Tibial artery (tissue), 4 donors: ENCODE measurements at regions not wholly inside any gene's neighbourhood (a gene's known extent, or its start where the extent isn't known, plus 50 kb on each side); places are given as distances from the start of the nearest gene placed in this dataset.

Experiments used
- DNase-seq, 2 donors: peaks; one replicate each; pipeline ENCODE4 v3.0.0-alpha.2; 2019
- H3K27ac ChIP-seq, 2 donors: fragments of 200-600 bp; sonication (generic) in 1 of 2; 1 replicate in 1 of 2; 2 replicates in 1 of 2; pipeline ENCODE4 v1.5.1; 2018 to 2019; ENCODE audit warnings: mild to moderate bottlenecking in 1 of 2
- H3K27me3 ChIP-seq, 2 donors: fragments of 200-600 bp; sonication (generic) in 1 of 2; one replicate each; pipeline versions ENCODE4 v1.5.1 to v1.6.0; 2016 to 2019
- H3K36me3 ChIP-seq, 3 donors: fragments of 200-600 bp; sonication (generic) in 2 of 3; one replicate each; pipeline ENCODE4 v1.5.1; 2016 to 2019; ENCODE audit warnings: mild to moderate bottlenecking in 2 of 3
- H3K4me1 ChIP-seq, 4 donors: fragments of 200-600 bp; sonication (generic) in 2 of 4; 1 replicate in 3 of 4; 2 replicates in 1 of 4; pipeline ENCODE4 v1.5.1; 2016 to 2019
- H3K4me3 ChIP-seq, 2 donors: fragments of 200-600 bp; sonication (generic) in 1 of 2; 1 replicate in 1 of 2; 2 replicates in 1 of 2; pipeline ENCODE4 v1.5.1; 2018 to 2019; ENCODE audit warnings: mild to moderate bottlenecking in 2 of 2
- H3K9me3 ChIP-seq, 3 donors: fragments of 200-600 bp; sonication (generic) in 1 of 3; one replicate each; pipeline ENCODE4 v1.5.1; 2016 to 2019
- intact Hi-C: fragments of 100-400 bp; cut with DNase I; formaldehyde crosslinking; loops from one replicate; pipeline ENCODE4 v1.15.0; 2023; ENCODE audit warnings: low total_unique reads
- TF ChIP-seq, protein P1 (sequence below), 2 experiments: fragments of 200-600 bp in 1 of 2; fragments of 450-650 bp in 1 of 2; IDR thresholded peaks; one replicate each; pipeline ENCODE4 v1.5.1; 2017 to 2019; ENCODE audit warnings: antibody characterized with exemption in 2 of 2, mild to moderate bottlenecking in 1 of 2, moderate library complexity in 1 of 2

- intact Hi-C loops = no loop called here
- no peaks in the 10 kb centered on the region for H3K27me3 ChIP-seq
- TF ChIP-seq, protein P1, sequence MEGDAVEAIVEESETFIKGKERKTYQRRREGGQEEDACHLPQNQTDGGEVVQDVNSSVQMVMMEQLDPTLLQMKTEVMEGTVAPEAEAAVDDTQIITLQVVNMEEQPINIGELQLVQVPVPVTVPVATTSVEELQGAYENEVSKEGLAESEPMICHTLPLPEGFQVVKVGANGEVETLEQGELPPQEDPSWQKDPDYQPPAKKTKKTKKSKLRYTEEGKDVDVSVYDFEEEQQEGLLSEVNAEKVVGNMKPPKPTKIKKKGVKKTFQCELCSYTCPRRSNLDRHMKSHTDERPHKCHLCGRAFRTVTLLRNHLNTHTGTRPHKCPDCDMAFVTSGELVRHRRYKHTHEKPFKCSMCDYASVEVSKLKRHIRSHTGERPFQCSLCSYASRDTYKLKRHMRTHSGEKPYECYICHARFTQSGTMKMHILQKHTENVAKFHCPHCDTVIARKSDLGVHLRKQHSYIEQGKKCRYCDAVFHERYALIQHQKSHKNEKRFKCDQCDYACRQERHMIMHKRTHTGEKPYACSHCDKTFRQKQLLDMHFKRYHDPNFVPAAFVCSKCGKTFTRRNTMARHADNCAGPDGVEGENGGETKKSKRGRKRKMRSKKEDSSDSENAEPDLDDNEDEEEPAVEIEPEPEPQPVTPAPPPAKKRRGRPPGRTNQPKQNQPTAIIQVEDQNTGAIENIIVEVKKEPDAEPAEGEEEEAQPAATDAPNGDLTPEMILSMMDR (IDR thresholded peaks at IDR 0.05) = no peak
- H3K4me3 ChIP-seq = no peak overlapping the region
- H3K27ac ChIP-seq = no peak overlapping the region
- H3K36me3 ChIP-seq = no peaks in the 10 kb centered on the region
- no peaks in the 10 kb centered on the region for H3K4me1 ChIP-seq
- DNase-seq = no peak
- H3K9me3 ChIP-seq = no peaks in the 10 kb centered on the region
These were observed 1347.5 kb upstream of the ADGRB3 start for GRCh38 chr6:67287566-67287965.

- no peak for DNase-seq
- no peaks in the 10 kb centered on the region for H3K9me3 ChIP-seq
- no peak overlapping the region for H3K4me3 ChIP-seq
- H3K27ac ChIP-seq = no peak overlapping the region
- TF ChIP-seq, protein P1 (IDR thresholded peaks at IDR 0.05) = no peak
- no peaks in the 10 kb centered on the region for H3K36me3 ChIP-seq
- no peaks in the 10 kb centered on the region for H3K27me3 ChIP-seq
- intact Hi-C loops = no loop called here
- H3K4me1 ChIP-seq = no peaks in the 10 kb centered on the region
These were observed 1349.1 kb upstream of the ADGRB3 start for GRCh38 chr6:67285770-67286495.

- H3K4me3 ChIP-seq = no peak overlapping the region
- intact Hi-C loops = no loop called here
- no peaks in the 10 kb centered on the region for H3K36me3 ChIP-seq
- H3K27me3 ChIP-seq = no peaks in the 10 kb centered on the region
- no peak overlapping the region for H3K27ac ChIP-seq
- TF ChIP-seq, protein P1 (IDR thresholded peaks at IDR 0.05) = no peak
- no peak for DNase-seq
- H3K4me1 ChIP-seq = no peaks in the 10 kb centered on the region
- H3K9me3 ChIP-seq = no peaks in the 10 kb centered on the region
These were observed 1357.8 kb upstream of the ADGRB3 start for GRCh38 chr6:67277312-67277711.

- H3K27ac ChIP-seq = no peak overlapping the region
- intact Hi-C loops = no loop called here
- H3K27me3 ChIP-seq = no peaks in the 10 kb centered on the region
- no peak overlapping the region for H3K4me3 ChIP-seq
- no peaks in the 10 kb centered on the region for H3K36me3 ChIP-seq
- no peak for DNase-seq
- no peaks in the 10 kb centered on the region for H3K4me1 ChIP-seq
- TF ChIP-seq, protein P1 (IDR thresholded peaks at IDR 0.05) = no peak
- H3K9me3 ChIP-seq = no peaks in the 10 kb centered on the region
These were observed 1368.8 kb upstream of the ADGRB3 start for GRCh38 chr6:67265996-67266921.

DNA sequence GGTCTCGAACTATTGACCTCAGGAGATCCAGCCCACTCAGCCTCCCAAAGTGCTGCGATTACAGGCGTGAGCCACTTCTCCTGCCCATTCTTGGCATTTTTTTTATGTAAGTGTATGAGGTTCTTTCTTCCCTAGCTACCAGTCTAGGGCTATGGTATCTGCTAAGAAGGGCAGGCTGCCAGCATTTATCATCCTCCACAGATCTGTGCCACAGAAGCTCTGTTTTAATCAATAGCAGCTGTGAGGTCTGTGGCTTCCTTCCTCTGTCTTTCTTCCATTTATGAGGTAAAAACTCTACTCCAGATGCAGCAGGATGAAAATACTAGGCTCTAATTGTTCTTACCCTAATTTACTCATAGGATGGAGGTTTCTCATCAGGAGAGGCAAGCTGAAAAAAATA is 1382.4 kb upstream of the ADGRB3 start:
- Histone ChIP-seq H3K9me3 (no peaks in the 10 kb centered on the region), H3K27ac (no peak overlapping the region), H3K4me1 (no peaks in the 10 kb centered on the region), H3K4me3 (no peak overlapping the region), H3K36me3 (no peaks in the 10 kb centered on the region), H3K27me3 (no peaks in the 10 kb centered on the region)
- intact Hi-C loops = no loop called here
- no peak for DNase-seq
- TF ChIP-seq, protein P1 (IDR thresholded peaks at IDR 0.05) = no peak
